ENCODE measurements at regions not wholly inside any gene's neighbourhood (a gene's known extent, or its start where the extent isn't known, plus 50 kb on each side); places are given as distances from the start of the nearest gene placed in this dataset.

GRCh38 chr5:17154211-17154996, 63.0 kb upstream of the BASP1 start:
- no peaks in the 10 kb centered on the region for H3K36me3 Mint-ChIP-seq
- H3K4me1 Mint-ChIP-seq = no peaks in the 10 kb centered on the region
- no peak overlapping the region for H3K27ac Mint-ChIP-seq
- H3K9me3 Mint-ChIP-seq = peaks cover 16% of the 10 kb centered on the region
- no peak for ATAC-seq
- DNase-seq (ENCODE audit: low spot score in 2 of 2) = no peak
- H3K4me3 Mint-ChIP-seq = no peak overlapping the region

DNA sequence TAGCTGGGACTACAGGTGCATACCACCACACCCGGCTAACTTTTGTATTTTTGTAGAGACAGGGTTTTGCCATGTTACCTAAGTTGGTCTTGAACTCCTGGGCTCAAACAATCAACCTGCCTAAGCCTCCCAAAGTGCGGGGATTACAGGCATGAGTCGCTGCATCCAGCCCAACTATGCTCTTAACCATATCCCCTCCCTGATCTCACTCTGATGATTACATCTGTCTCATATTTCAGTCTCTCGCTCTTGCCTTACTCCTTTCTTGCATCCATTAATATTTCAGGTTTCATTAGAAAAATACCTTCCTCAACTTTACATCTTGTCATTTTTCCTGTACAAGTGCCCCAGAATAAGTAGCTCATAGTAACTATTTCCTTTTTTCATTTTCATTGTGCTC, 61.0 kb upstream of the BASP1 start:
- Mint-ChIP-seq H3K9me3 (peaks cover 16% of the 10 kb centered on the region), H3K36me3 (no peaks in the 10 kb centered on the region), H3K4me3 (no peak overlapping the region), H3K27ac (no peak overlapping the region), H3K4me1 (no peaks in the 10 kb centered on the region)
- DNase-seq (ENCODE audit: low spot score in 2 of 2) (no peak), ATAC-seq (no peak)

DNA sequence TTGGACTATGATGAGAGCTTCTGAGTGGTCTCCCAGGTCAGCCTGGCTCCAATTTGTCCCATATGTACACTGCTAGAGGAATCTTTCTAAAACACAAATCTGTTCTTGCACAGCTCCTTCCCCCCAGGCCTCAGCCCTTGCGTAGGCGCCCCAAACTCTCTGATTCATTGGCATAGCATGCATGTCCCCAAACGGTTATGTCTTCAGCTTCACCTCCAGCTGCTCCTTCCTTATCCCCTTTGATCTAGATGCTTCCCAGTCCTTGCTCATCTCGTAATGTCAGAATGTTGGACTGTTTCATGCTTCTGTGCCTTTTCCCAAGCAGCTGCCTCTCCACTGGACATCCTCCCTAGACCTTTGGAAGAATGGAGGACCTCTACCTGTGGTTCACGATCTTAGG, 60.1 kb upstream of the BASP1 start:
- H3K4me3 Mint-ChIP-seq = no peak overlapping the region
- no peak for ATAC-seq
- DNase-seq (ENCODE audit: low spot score in 2 of 2) = no peak

DNA sequence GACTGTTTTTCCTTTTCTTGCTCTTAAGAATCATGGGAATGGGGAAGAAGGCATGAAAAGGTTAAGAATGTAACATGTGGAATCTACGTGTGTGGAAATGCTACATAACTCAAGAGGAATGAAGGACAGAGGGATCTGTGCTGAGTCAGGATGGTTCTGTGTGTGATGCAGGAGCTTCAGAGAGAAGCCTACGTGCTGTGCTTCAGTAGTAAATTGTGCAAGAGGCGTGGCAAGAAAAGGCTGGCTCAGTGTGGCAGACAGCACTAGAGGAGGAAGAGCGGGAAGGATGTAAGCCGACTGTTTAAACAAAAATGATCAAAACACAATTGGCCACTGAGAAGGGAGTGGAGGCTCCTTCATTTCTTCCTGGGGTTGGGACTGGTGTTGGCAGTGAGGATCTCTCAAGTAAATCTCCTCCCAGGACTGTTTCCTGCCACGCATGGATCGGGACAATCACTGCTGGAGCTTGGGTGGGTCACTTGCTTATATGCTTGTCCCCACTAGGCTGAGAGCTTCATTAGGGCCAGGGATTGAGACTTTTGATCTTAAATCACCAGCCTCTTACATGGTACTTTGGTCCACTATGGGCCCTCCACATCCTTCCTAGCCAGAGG, 59.4 kb upstream of the BASP1 start:
- DNase-seq (ENCODE audit: low spot score in 2 of 2) = no peak
- Mint-ChIP-seq H3K27ac (no peak overlapping the region), H3K36me3 (no peaks in the 10 kb centered on the region), H3K4me1 (no peaks in the 10 kb centered on the region), H3K4me3 (no peak overlapping the region), H3K9me3 (peaks cover 16% of the 10 kb centered on the region)
- ATAC-seq = no peak

More for the DNA sequence above, 60.1 kb upstream of the BASP1 start:
- Mint-ChIP-seq H3K27ac (no peak overlapping the region), H3K4me1 (no peaks in the 10 kb centered on the region), H3K9me3 (peaks cover 16% of the 10 kb centered on the region), H3K36me3 (no peaks in the 10 kb centered on the region)

- DNase-seq (ENCODE audit: low spot score in 2 of 2) (no peak), ATAC-seq (no peak)
- Mint-ChIP-seq H3K4me1 (no peaks in the 10 kb centered on the region), H3K36me3 (no peaks in the 10 kb centered on the region), H3K9me3 (peaks cover 10% of the 10 kb centered on the region), H3K4me3 (no peak overlapping the region), H3K27ac (no peak overlapping the region)
Observed at GRCh38 chr5:17160756-17161040, 56.7 kb upstream of the BASP1 start.

DNA sequence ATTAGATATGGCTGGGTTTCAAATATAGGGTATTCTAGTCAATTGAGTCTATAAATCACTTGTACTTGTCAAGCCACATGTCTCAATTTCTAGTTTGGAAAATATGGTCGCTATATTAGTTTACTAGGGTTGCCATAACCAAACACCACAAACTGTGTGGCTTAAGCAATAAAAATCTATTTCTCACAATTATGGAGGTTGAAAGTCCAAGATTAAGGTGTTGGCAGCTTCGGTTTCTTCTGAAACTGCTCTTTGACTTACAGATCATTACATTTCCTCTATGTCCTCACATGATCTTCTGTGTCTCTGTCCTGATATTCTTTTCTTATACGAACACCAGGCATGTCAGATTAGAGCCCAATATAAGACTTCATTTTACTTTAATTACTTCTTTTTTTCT, 55.8 kb upstream of the BASP1 start:
- no peaks in the 10 kb centered on the region for H3K36me3 Mint-ChIP-seq
- DNase-seq (ENCODE audit: low spot score in 2 of 2) (no peak), ATAC-seq (no peak)
- no peaks in the 10 kb centered on the region for H3K4me1 Mint-ChIP-seq
- no peak overlapping the region for H3K27ac Mint-ChIP-seq
- H3K9me3 Mint-ChIP-seq = peaks cover 8% of the 10 kb centered on the region
- no peak overlapping the region for H3K4me3 Mint-ChIP-seq

GRCh38 chr5:17163221-17163620, 54.2 kb upstream of the BASP1 start:
- DNase-seq (ENCODE audit: low spot score in 2 of 2) = no peak
- H3K36me3 Mint-ChIP-seq = no peaks in the 10 kb centered on the region
- ATAC-seq = no peak
- no peaks in the 10 kb centered on the region for H3K4me1 Mint-ChIP-seq
- peaks cover 5% of the 10 kb centered on the region for H3K9me3 Mint-ChIP-seq
- no peak overlapping the region for H3K4me3 Mint-ChIP-seq
- no peak overlapping the region for H3K27ac Mint-ChIP-seq

GRCh38 chr5:17167171-17167891, 50.1 kb upstream of the BASP1 start:
- Mint-ChIP-seq H3K27ac (no peak overlapping the region), H3K4me3 (no peak overlapping the region), H3K36me3 (no peaks in the 10 kb centered on the region), H3K9me3 (peaks cover 8% of the 10 kb centered on the region), H3K4me1 (no peaks in the 10 kb centered on the region)
- no peak for ATAC-seq
- no peak for DNase-seq (ENCODE audit: low spot score in 2 of 2)

All from stimulated activated effector memory CD8-positive, alpha-beta T cell treated with anti-CD3 and anti-CD28 coated beads, Interleukin-12 subunit alpha, Interleukin-12 subunit beta, amount 100 ng/mL, for 72 hours (primary cell).